ENCODE measurements at regions not wholly inside any gene's neighbourhood (a gene's known extent, or its start where the extent isn't known, plus 50 kb on each side); places are given as distances from the start of the nearest gene placed in this dataset.

DNA sequence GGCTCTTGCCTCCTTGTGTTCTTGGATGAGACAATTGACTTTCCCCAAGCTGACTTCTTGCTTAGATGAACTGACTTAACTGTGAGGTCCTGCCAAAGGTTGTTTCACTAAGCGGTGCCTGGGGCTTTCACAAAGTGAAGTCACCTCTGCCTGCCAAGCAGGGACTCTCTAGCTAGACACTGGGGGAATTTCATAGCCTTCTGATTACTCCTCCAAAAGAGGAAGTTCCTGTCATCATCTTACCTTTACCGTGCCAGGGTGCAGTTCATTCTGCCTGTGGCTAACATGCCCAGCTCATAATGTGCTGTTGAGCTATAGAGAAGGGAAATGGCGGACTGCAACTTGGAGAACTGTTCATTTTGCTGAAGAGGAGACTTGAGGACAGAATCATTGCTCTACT, 472.0 kb upstream of the WWC1 start (continued):
- TF ChIP-seq, protein P1, sequence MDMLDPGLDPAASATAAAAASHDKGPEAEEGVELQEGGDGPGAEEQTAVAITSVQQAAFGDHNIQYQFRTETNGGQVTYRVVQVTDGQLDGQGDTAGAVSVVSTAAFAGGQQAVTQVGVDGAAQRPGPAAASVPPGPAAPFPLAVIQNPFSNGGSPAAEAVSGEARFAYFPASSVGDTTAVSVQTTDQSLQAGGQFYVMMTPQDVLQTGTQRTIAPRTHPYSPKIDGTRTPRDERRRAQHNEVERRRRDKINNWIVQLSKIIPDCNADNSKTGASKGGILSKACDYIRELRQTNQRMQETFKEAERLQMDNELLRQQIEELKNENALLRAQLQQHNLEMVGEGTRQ (IDR thresholded peaks at IDR 0.05; ENCODE audit: low read depth, low read length): no peak
- TF ChIP-seq, protein P1 (CRISPR knock-in tag; IDR thresholded peaks at IDR 0.05; ENCODE audit: borderline replicate concordance): no peak
- TF ChIP-seq KDM2A (CRISPR knock-in tag; IDR thresholded peaks at IDR 0.05; ENCODE audit: borderline replicate concordance, low read depth): no peak
- TF ChIP-seq CHD2 (IDR thresholded peaks at IDR 0.05; ENCODE audit: low read depth, low read length): no peak
- TF ChIP-seq, protein P2, sequence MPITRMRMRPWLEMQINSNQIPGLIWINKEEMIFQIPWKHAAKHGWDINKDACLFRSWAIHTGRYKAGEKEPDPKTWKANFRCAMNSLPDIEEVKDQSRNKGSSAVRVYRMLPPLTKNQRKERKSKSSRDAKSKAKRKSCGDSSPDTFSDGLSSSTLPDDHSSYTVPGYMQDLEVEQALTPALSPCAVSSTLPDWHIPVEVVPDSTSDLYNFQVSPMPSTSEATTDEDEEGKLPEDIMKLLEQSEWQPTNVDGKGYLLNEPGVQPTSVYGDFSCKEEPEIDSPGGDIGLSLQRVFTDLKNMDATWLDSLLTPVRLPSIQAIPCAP (CRISPR knock-in tag; IDR thresholded peaks at IDR 0.05; ENCODE audit: low read depth): no peak
- no peak for TF ChIP-seq ZFYVE20 (CRISPR knock-in tag; IDR thresholded peaks at IDR 0.05; ENCODE audit: borderline replicate concordance, low read depth)
- no peak for TF ChIP-seq ZNF256 (CRISPR knock-in tag; conservative IDR thresholded peaks at IDR 0.05)
- no peak for TF ChIP-seq NFE2L1 (CRISPR knock-in tag; IDR thresholded peaks at IDR 0.05; ENCODE audit: borderline replicate concordance)
- TF ChIP-seq, protein P3, sequence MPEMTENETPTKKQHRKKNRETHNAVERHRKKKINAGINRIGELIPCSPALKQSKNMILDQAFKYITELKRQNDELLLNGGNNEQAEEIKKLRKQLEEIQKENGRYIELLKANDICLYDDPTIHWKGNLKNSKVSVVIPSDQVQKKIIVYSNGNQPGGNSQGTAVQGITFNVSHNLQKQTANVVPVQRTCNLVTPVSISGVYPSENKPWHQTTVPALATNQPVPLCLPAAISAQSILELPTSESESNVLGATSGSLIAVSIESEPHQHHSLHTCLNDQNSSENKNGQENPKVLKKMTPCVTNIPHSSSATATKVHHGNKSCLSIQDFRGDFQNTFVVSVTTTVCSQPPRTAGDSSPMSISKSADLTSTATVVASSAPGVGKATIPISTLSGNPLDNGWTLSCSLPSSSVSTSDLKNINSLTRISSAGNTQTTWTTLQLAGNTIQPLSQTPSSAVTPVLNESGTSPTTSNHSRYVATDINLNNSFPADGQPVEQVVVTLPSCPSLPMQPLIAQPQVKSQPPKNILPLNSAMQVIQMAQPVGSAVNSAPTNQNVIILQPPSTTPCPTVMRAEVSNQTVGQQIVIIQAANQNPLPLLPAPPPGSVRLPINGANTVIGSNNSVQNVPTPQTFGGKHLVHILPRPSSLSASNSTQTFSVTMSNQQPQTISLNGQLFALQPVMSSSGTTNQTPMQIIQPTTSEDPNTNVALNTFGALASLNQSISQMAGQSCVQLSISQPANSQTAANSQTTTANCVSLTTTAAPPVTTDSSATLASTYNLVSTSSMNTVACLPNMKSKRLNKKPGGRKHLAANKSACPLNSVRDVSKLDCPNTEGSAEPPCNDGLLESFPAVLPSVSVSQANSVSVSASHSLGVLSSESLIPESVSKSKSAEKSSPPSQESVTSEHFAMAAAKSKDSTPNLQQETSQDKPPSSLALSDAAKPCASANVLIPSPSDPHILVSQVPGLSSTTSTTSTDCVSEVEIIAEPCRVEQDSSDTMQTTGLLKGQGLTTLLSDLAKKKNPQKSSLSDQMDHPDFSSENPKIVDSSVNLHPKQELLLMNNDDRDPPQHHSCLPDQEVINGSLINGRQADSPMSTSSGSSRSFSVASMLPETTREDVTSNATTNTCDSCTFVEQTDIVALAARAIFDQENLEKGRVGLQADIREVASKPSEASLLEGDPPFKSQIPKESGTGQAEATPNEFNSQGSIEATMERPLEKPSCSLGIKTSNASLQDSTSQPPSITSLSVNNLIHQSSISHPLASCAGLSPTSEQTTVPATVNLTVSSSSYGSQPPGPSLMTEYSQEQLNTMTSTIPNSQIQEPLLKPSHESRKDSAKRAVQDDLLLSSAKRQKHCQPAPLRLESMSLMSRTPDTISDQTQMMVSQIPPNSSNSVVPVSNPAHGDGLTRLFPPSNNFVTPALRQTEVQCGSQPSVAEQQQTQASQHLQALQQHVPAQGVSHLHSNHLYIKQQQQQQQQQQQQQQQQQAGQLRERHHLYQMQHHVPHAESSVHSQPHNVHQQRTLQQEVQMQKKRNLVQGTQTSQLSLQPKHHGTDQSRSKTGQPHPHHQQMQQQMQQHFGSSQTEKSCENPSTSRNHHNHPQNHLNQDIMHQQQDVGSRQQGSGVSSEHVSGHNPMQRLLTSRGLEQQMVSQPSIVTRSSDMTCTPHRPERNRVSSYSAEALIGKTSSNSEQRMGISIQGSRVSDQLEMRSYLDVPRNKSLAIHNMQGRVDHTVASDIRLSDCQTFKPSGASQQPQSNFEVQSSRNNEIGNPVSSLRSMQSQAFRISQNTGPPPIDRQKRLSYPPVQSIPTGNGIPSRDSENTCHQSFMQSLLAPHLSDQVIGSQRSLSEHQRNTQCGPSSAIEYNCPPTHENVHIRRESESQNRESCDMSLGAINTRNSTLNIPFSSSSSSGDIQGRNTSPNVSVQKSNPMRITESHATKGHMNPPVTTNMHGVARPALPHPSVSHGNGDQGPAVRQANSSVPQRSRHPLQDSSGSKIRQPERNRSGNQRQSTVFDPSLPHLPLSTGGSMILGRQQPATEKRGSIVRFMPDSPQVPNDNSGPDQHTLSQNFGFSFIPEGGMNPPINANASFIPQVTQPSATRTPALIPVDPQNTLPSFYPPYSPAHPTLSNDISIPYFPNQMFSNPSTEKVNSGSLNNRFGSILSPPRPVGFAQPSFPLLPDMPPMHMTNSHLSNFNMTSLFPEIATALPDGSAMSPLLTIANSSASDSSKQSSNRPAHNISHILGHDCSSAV (CRISPR knock-in tag; IDR thresholded peaks at IDR 0.05; ENCODE audit: borderline replicate concordance): no peak
